Fibroblast of pulmonary artery (primary cell): ENCODE measurements at regions not wholly inside any gene's neighbourhood (a gene's known extent, or its start where the extent isn't known, plus 50 kb on each side); places are given as distances from the start of the nearest gene placed in this dataset.

Experiments
- DNase-seq: peaks from one replicate; pipeline ENCODE4 v3.0.0-alpha.2; 2010; ENCODE audit warnings: low read depth
- H3K4me3 ChIP-seq: replicated peaks from 2 replicates; pipeline ENCODE4 v1.5.1; 2011; ENCODE audit warnings: low read depth, mild to moderate bottlenecking, control low read depth, low read length, moderate library complexity
- TF ChIP-seq, protein P1 (sequence below): IDR thresholded peaks from 2 replicates; pipeline ENCODE4 v1.5.1; 2011; ENCODE audit warnings: mild to moderate bottlenecking, control low read depth, low read length, inconsistent platforms; ENCODE audit errors: missing control alignments

DNA sequence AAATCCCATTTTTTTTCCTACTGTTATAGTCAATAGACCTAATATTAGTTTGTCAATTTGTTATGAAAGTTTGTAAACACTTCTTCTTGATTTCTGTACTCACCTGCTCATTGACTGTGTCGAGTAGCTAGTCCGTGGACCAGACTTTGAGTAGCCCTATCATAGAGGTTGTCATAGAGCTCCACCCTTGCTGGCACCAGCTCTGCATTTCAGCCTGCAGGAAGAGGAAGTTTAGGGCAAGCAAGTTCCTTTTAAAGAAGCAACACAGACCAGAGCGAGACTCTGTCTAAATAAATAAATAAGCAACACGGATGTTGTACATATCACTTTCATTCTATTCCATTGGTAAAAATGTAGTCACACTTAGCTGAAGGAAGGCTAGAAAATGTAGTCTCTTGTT lies 74.0 kb downstream of the MCFD2 start:
- DNase-seq = no peak
- H3K4me3 ChIP-seq = no peak overlapping the region
- TF ChIP-seq, protein P1, sequence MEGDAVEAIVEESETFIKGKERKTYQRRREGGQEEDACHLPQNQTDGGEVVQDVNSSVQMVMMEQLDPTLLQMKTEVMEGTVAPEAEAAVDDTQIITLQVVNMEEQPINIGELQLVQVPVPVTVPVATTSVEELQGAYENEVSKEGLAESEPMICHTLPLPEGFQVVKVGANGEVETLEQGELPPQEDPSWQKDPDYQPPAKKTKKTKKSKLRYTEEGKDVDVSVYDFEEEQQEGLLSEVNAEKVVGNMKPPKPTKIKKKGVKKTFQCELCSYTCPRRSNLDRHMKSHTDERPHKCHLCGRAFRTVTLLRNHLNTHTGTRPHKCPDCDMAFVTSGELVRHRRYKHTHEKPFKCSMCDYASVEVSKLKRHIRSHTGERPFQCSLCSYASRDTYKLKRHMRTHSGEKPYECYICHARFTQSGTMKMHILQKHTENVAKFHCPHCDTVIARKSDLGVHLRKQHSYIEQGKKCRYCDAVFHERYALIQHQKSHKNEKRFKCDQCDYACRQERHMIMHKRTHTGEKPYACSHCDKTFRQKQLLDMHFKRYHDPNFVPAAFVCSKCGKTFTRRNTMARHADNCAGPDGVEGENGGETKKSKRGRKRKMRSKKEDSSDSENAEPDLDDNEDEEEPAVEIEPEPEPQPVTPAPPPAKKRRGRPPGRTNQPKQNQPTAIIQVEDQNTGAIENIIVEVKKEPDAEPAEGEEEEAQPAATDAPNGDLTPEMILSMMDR = no peak

DNA sequence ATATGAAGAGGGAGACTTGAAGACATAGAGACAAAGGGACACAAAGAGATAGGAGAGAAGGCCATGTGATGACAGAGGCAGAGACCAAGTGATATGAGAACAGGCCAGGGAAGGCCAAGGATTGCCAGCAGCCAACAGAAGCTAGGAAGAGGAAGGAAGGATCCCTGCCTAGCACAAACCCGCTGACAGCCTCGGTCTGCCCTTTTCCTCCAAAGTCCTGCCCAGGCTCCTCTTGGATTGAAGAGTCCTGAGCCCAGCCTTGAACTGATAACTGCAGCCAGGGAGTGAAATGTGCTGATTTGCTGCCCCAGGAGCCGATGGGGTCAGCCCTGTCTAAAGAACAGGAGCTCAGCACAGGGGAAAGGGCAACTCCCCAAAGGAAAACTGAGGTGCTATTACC lies 76.6 kb downstream of the MCFD2 start:
- TF ChIP-seq, protein P1 = no peak
- no peak for DNase-seq
- H3K4me3 ChIP-seq = no peak overlapping the region

DNA sequence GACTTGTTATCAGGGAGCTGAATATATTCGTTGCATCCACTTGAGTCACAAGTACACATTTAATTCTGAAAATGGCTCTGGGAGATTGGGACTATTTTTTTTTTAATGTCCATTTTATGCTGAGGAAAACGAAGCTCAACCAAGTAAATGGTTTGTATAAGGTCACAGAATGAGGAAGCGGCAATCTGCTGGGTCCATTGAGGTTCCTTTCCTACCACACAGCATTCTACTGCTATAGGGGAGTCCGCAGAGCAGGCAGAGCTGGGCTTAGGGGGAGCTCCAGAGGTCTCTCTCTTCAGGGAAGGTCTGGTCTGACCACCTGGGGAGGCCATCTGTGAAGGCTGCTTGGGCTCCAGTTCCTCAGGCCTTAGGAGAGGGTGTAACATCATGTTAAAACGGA lies 77.9 kb downstream of the MCFD2 start:
- no peak overlapping the region for H3K4me3 ChIP-seq
- TF ChIP-seq, protein P1 = no peak
- DNase-seq = no peak

DNA sequence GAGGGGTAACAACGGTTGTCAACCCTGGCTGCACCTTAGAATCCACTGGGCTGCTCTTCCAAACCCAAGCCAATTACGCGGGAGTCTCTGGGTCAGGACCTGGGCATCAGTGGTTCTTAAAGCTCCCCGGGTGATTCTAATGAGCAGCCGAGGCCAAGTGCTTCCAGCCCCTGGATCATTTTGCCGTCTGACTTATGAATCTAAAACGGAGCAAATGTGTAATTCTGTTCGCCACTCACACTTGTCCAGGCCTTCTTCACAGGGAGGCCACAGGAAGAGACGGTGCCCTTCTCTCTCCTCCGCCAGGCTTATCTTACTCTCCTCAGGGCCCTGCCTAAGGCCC lies 78.5 kb downstream of the MCFD2 start:
- no peak for DNase-seq
- H3K4me3 ChIP-seq = no peak overlapping the region
- TF ChIP-seq, protein P1 = no peak

DNA sequence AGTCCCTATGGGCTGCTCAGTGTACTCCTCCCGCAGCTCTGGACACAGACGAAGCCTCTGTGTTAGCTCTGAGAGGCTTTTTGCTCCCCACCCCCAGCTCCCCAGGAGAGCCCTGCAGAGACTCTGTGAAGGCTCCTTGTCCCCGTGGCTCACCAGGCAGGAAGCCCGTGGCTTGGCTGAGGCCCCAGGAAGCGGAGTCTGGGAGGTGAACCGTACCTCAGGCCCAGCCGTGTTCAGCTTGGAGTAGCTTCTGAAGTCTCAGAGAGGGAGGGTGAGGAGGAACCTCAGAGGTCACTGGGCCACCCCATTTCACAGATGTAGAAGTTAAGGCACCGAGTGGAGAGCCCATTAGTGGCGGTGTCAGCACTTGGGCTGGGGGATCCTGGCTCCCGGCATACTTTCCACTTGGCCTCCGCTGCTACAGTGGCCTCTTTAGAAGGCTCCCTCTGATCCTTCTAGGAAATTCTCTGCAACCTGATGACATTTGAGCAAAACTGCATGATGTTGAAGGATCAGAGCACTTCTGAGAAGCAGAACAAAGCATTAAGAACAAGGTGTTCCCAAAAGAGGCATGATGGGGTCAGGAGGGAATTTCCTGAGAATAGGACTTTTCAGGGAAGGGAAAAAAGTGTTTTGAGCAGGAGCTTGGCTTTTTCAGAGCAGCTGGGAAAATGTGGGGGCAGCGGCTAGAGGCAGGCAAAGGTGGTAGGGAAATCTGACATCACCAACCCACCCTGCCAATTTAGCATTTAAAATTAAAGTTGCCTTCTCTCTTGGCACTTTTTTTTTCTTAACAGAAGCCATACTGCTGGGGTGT lies 79.1 kb downstream of the MCFD2 start:
- no peak overlapping the region for H3K4me3 ChIP-seq
- DNase-seq = peak; percentile 60
- TF ChIP-seq, protein P1 = no peak

DNA sequence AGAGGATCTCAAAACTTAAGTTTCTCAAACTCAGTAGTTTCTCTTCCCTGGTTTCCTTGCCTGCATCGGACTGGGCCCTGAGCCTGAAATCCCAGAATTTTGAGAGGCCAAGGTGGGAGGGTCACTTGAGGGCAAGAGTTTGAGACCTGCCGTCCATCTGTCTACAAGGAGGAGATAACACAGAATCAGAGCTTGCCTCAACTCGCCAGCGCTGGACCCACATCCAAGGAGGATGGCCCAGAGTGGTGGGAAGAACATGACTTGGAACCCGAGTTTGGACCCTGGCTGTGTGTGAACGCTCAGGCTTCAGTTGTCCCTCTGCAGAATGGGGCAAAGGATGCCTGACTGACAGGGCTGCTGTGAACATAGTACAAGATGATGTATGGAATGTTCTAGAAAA lies 80.1 kb downstream of the MCFD2 start:
- TF ChIP-seq, protein P1 = no peak
- no peak for DNase-seq
- H3K4me3 ChIP-seq = no peak overlapping the region

DNA sequence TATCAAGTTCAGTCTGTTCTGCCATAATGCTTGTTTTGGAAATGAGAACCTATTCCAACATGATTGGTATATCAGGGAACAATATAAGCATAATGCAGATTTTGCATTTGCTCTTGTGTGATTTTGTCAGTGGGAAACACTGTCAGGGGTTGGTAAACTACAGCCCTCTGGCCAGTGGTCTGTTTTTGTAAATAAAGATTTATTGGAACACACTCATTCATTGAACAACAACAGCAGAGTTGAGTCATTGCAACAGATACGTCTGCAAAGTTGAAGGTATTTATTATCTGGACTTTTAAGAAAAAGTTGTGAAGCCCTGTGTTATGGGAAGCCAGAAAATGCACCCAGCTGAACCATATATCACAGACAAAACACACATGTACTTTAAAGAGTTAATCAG lies 83.1 kb downstream of the MCFD2 start:
- H3K4me3 ChIP-seq = no peak overlapping the region
- DNase-seq = no peak
- TF ChIP-seq, protein P1 = no peak
